ENCODE measurements at regions not wholly inside any gene's neighbourhood (a gene's known extent, or its start where the extent isn't known, plus 50 kb on each side); places are given as distances from the start of the nearest gene placed in this dataset.

- TF ChIP-seq ZNF282 (CRISPR knock-in tag; IDR thresholded peaks at IDR 0.05) (no peak), EP300 (IDR thresholded peaks at IDR 0.05; ENCODE audit: low read length) (no peak), RHOXF2B (CRISPR knock-in tag; conservative IDR thresholded peaks at IDR 0.05) (no peak)
Measured at GRCh38 chr5:122668552-122668951, 106.3 kb upstream of the SNX2 start.
